ENCODE measurements at regions not wholly inside any gene's neighbourhood (a gene's known extent, or its start where the extent isn't known, plus 50 kb on each side); places are given as distances from the start of the nearest gene placed in this dataset.

DNA sequence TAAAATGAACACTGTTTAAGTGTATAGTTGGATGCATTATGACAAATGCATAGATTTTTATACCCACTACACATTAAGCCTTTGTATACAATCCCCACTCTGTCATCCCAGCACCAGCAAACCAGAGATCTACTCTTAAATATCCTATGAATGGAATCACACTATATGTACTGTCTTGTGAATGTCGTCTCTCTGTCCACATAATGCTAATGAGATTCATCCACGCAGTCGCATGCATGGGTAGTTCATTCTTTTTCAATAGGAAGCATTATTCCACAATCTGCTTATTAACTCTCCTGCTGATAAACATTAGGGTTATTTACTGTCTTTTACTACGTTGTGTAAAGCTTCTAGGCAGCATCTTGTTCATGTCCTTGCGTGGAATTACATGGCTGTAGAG, 892.3 kb downstream of the LTN1 start:
- TF ChIP-seq, protein P1, sequence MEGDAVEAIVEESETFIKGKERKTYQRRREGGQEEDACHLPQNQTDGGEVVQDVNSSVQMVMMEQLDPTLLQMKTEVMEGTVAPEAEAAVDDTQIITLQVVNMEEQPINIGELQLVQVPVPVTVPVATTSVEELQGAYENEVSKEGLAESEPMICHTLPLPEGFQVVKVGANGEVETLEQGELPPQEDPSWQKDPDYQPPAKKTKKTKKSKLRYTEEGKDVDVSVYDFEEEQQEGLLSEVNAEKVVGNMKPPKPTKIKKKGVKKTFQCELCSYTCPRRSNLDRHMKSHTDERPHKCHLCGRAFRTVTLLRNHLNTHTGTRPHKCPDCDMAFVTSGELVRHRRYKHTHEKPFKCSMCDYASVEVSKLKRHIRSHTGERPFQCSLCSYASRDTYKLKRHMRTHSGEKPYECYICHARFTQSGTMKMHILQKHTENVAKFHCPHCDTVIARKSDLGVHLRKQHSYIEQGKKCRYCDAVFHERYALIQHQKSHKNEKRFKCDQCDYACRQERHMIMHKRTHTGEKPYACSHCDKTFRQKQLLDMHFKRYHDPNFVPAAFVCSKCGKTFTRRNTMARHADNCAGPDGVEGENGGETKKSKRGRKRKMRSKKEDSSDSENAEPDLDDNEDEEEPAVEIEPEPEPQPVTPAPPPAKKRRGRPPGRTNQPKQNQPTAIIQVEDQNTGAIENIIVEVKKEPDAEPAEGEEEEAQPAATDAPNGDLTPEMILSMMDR (conservative IDR thresholded peaks at IDR 0.05; ENCODE audit: low read depth, low read length): no peak
- no peak for TF ChIP-seq EZH2 (IDR thresholded peaks at IDR 0.05; ENCODE audit: borderline replicate concordance, low read depth, low read length, poor library complexity, severe bottlenecking)
- no peaks in the 10 kb centered on the region for H3K9me3 ChIP-seq (ENCODE audit: low read depth, low read length, poor library complexity, severe bottlenecking)
- H3K27me3 ChIP-seq (replicated peaks; ENCODE audit: insufficient read depth, low read depth, low read length, poor library complexity): no peaks in the 10 kb centered on the region
- intact Hi-C loops (cut with micrococcal nuclease; ENCODE audit: unreplicated experiment): no loop called here
- no peak for DNase-seq (ENCODE audit: low spot score)
- no peaks in the 10 kb centered on the region for H3K36me3 ChIP-seq (ENCODE audit: insufficient read depth, low read length, poor library complexity, severe bottlenecking)
- ChIA-PET CTCF (no interaction called here), POLR2A (ENCODE audit: low non-redundant PET) (no interaction called here)
- no peak overlapping the region for H3K27ac ChIP-seq (ENCODE audit: low read depth, low read length, poor library complexity, severe bottlenecking)
- H3K4me1 ChIP-seq (ENCODE audit: insufficient read depth, low read length, poor library complexity, severe bottlenecking): no peaks in the 10 kb centered on the region
- no peak overlapping the region for H3K4me3 ChIP-seq (ENCODE audit: low read depth, low read length, poor library complexity, severe bottlenecking)
- no TSS peak for BruUV-seq (replicated peaks)

DNA sequence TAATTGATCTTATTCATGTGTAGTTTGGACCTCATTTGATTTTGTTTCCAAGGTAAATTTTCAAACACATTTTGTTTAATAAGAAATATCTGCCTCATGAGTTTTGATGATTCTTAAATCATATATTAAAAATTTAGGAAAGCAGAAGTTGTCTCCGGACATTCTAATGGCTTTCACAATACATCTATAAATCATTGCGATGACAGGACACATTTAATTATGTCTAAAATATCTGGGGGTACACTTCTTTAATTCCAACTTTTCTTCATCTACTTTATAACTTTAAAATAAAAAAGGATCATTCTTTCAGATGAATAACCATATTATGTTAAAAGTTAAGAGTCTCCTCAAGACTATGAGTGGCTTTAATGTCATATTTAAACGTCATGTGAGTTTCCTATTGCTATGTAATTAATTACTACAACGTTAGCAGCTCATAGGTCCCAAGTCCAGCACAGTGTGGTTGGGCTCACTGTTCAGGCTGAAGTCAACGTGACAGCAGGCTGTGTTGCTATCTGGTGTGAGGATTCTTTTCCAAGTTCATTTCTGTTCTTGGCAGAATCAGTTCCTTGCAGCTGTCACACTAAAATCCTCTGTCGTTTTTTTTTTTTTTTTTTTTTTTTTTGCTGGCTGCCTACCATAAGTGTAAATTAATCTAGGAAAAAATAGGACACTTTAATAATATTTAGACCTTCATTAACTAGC, 893.5 kb downstream of the LTN1 start:
- H3K4me1 ChIP-seq (ENCODE audit: insufficient read depth, low read length, poor library complexity, severe bottlenecking): no peaks in the 10 kb centered on the region
- H3K27ac ChIP-seq (ENCODE audit: low read depth, low read length, poor library complexity, severe bottlenecking): no peak overlapping the region
- no peak for TF ChIP-seq EZH2 (IDR thresholded peaks at IDR 0.05; ENCODE audit: borderline replicate concordance, low read depth, low read length, poor library complexity, severe bottlenecking)
- TF ChIP-seq, protein P1 (conservative IDR thresholded peaks at IDR 0.05; ENCODE audit: low read depth, low read length): no peak
- no peaks in the 10 kb centered on the region for H3K36me3 ChIP-seq (ENCODE audit: insufficient read depth, low read length, poor library complexity, severe bottlenecking)
- POLR2A ChIA-PET (ENCODE audit: low non-redundant PET): no interaction called here
- DNase-seq (ENCODE audit: low spot score): no peak
- H3K9me3 ChIP-seq (ENCODE audit: low read depth, low read length, poor library complexity, severe bottlenecking): no peaks in the 10 kb centered on the region
- intact Hi-C loops (cut with micrococcal nuclease; ENCODE audit: unreplicated experiment): no loop called here
- no TSS peak for BruUV-seq (replicated peaks)
- CTCF ChIA-PET: no interaction called here
- no peaks in the 10 kb centered on the region for H3K27me3 ChIP-seq (replicated peaks; ENCODE audit: insufficient read depth, low read depth, low read length, poor library complexity)
- no peak overlapping the region for H3K4me3 ChIP-seq (ENCODE audit: low read depth, low read length, poor library complexity, severe bottlenecking)

DNA sequence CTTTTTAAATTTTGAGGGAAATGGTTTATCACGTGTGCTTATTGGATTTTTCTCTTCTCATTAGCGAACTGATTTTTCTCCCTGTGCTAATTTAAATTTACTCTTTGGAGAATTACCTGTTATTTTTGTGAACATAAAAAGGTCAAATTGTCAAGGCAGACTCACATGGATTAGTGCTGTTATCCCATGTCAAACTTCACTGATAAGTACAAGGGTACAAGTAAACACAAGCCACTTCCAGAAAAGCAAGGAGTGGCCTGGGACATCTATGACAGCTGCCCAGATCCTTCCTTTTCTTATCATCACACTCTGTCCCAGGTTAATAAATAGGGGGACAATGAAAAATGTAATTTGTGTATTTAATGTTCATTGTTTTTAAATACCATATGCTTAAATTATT, 901.2 kb downstream of the LTN1 start:
- ChIA-PET CTCF (no interaction called here), POLR2A (ENCODE audit: low non-redundant PET) (no interaction called here)
- Histone ChIP-seq H3K36me3 (ENCODE audit: insufficient read depth, low read length, poor library complexity, severe bottlenecking) (no peaks in the 10 kb centered on the region), H3K4me3 (ENCODE audit: low read depth, low read length, poor library complexity, severe bottlenecking) (no peak overlapping the region), H3K4me1 (ENCODE audit: insufficient read depth, low read length, poor library complexity, severe bottlenecking) (no peaks in the 10 kb centered on the region), H3K27ac (ENCODE audit: low read depth, low read length, poor library complexity, severe bottlenecking) (no peak overlapping the region), H3K27me3 (replicated peaks; ENCODE audit: insufficient read depth, low read depth, low read length, poor library complexity) (no peaks in the 10 kb centered on the region), H3K9me3 (ENCODE audit: low read depth, low read length, poor library complexity, severe bottlenecking) (no peaks in the 10 kb centered on the region)
- intact Hi-C loops (cut with micrococcal nuclease; ENCODE audit: unreplicated experiment): no loop called here
- no TSS peak for BruUV-seq (replicated peaks)
- no peak for DNase-seq (ENCODE audit: low spot score)
- TF ChIP-seq, protein P1 (conservative IDR thresholded peaks at IDR 0.05; ENCODE audit: low read depth, low read length): no peak
- no peak for TF ChIP-seq EZH2 (IDR thresholded peaks at IDR 0.05; ENCODE audit: borderline replicate concordance, low read depth, low read length, poor library complexity, severe bottlenecking)

Data from A673 (cell line).